ENCODE measurements at regions not wholly inside any gene's neighbourhood (a gene's known extent, or its start where the extent isn't known, plus 50 kb on each side); places are given as distances from the start of the nearest gene placed in this dataset.

- H3K4me1 ChIP-seq (ENCODE audit: control insufficient read depth in 1 of 2, insufficient read depth in 1 of 2, low read depth in 1 of 2, low read length in 1 of 2) = no peaks in the 10 kb centered on the region
- no peaks in the 10 kb centered on the region for H3K36me3 ChIP-seq
- no peak overlapping the region for H3K4me3 ChIP-seq (ENCODE audit: low read depth in 1 of 2, low read length in 1 of 2)
- no peak overlapping the region for H3K27ac ChIP-seq
- no peak for TF ChIP-seq CTCF (IDR thresholded peaks at IDR 0.05)
- no peaks in the 10 kb centered on the region for H3K9me3 ChIP-seq
- no peaks in the 10 kb centered on the region for H3K27me3 ChIP-seq
These were observed 59.4 kb downstream of the PLCE1 start for GRCh38 chr10:94052866-94053791.

GRCh38 chr10:94059178-94059883 lies 65.6 kb downstream of the PLCE1 start:
- no peak overlapping the region for H3K4me3 ChIP-seq (ENCODE audit: low read depth in 1 of 2, low read length in 1 of 2)
- no peak overlapping the region for H3K27ac ChIP-seq
- H3K27me3 ChIP-seq = no peaks in the 10 kb centered on the region
- no peak for TF ChIP-seq CTCF (IDR thresholded peaks at IDR 0.05)
- H3K36me3 ChIP-seq = no peaks in the 10 kb centered on the region
- H3K4me1 ChIP-seq (ENCODE audit: control insufficient read depth in 1 of 2, insufficient read depth in 1 of 2, low read depth in 1 of 2, low read length in 1 of 2) = no peaks in the 10 kb centered on the region
- H3K9me3 ChIP-seq = no peaks in the 10 kb centered on the region

- H3K36me3 ChIP-seq = no peaks in the 10 kb centered on the region
- no peaks in the 10 kb centered on the region for H3K9me3 ChIP-seq
- TF ChIP-seq CTCF (IDR thresholded peaks at IDR 0.05) = no peak
- H3K27me3 ChIP-seq = no peaks in the 10 kb centered on the region
- no peak overlapping the region for H3K27ac ChIP-seq
- no peaks in the 10 kb centered on the region for H3K4me1 ChIP-seq (ENCODE audit: control insufficient read depth in 1 of 2, insufficient read depth in 1 of 2, low read depth in 1 of 2, low read length in 1 of 2)
- no peak overlapping the region for H3K4me3 ChIP-seq (ENCODE audit: low read depth in 1 of 2, low read length in 1 of 2)
These were observed 67.3 kb downstream of the PLCE1 start for GRCh38 chr10:94061026-94061425.

- H3K9me3 ChIP-seq = no peaks in the 10 kb centered on the region
- H3K4me1 ChIP-seq (ENCODE audit: control insufficient read depth in 1 of 2, insufficient read depth in 1 of 2, low read depth in 1 of 2, low read length in 1 of 2) = no peaks in the 10 kb centered on the region
- no peaks in the 10 kb centered on the region for H3K27me3 ChIP-seq
- TF ChIP-seq CTCF (IDR thresholded peaks at IDR 0.05) = no peak
- H3K27ac ChIP-seq = no peak overlapping the region
- no peaks in the 10 kb centered on the region for H3K36me3 ChIP-seq
- H3K4me3 ChIP-seq (ENCODE audit: low read depth in 1 of 2, low read length in 1 of 2) = no peak overlapping the region
These were observed 68.9 kb downstream of the PLCE1 start for GRCh38 chr10:94062611-94063010.

GRCh38 chr10:94065362-94065761 lies 71.6 kb downstream of the PLCE1 start:
- H3K27me3 ChIP-seq = no peaks in the 10 kb centered on the region
- H3K36me3 ChIP-seq = no peaks in the 10 kb centered on the region
- H3K9me3 ChIP-seq = no peaks in the 10 kb centered on the region
- H3K4me1 ChIP-seq (ENCODE audit: control insufficient read depth in 1 of 2, insufficient read depth in 1 of 2, low read depth in 1 of 2, low read length in 1 of 2) = no peaks in the 10 kb centered on the region
- no peak for TF ChIP-seq CTCF (IDR thresholded peaks at IDR 0.05)
- H3K27ac ChIP-seq = no peak overlapping the region
- no peak overlapping the region for H3K4me3 ChIP-seq (ENCODE audit: low read depth in 1 of 2, low read length in 1 of 2)

Measured in neutrophil (primary cell).